ENCODE measurements at regions not wholly inside any gene's neighbourhood (a gene's known extent, or its start where the extent isn't known, plus 50 kb on each side); places are given as distances from the start of the nearest gene placed in this dataset.

DNA sequence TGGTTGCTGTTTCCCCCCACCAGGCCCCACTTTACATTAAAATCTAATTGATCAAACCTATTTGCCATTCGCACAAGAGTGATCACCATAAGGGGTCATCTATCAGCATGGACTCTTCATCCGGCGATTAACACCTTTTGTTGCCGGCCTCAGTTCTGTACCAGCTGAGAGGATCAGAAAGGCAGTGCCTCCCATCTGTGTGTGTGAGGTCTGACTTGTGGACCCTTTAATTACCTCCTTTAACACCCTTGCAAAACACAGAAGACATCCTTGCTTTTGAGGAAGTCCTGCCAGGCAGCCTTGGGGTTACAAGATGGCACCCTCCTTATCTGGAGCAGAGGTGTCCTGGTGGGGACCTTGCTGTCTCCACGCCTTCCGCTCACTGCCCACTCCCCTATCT is 77.2 kb upstream of the IRX3 start:
- Histone ChIP-seq H3K9me3 (ENCODE audit: control insufficient read depth, insufficient read depth, low read depth, low read length) (no peaks in the 10 kb centered on the region), H3K4me3 (ENCODE audit: low read depth, low read length) (no peak overlapping the region), H3K36me3 (ENCODE audit: control insufficient read depth in 2 of 2, insufficient read depth in 1 of 2, low read length in 2 of 2) (no peaks in the 10 kb centered on the region), H3K4me1 (ENCODE audit: control insufficient read depth, insufficient read depth, low read length) (no peaks in the 10 kb centered on the region), H3K27ac (ENCODE audit: extremely low read depth, low read depth, low read length) (no peak overlapping the region)
- ChIA-PET CTCF (no interaction called here), POLR2A (interaction anchor here (0.7 kb wide), 1 partner anchor 502 kb away, joined by 3 read pairs; no protein-coding TSS in a partner anchor)
- TF ChIP-seq HOXD13 (CRISPR knock-in tag; IDR thresholded peaks at IDR 0.05; ENCODE audit: borderline replicate concordance) = no peak
- TF ChIP-seq ZNF202 (tag by site-specific recombination; IDR thresholded peaks at IDR 0.05; ENCODE audit: borderline replicate concordance) = no peak
- no peak for TF ChIP-seq ZNF621 (tag by site-specific recombination; IDR thresholded peaks at IDR 0.05)
- TF ChIP-seq ZNF626 (tag by site-specific recombination; IDR thresholded peaks at IDR 0.05) = no peak
- no peak for TF ChIP-seq ZNF169 (tag by site-specific recombination; IDR thresholded peaks at IDR 0.05)
- no peak for TF ChIP-seq ZNF138 (tag by site-specific recombination; IDR thresholded peaks at IDR 0.05; ENCODE audit: borderline replicate concordance)
- TF ChIP-seq, protein P1, sequence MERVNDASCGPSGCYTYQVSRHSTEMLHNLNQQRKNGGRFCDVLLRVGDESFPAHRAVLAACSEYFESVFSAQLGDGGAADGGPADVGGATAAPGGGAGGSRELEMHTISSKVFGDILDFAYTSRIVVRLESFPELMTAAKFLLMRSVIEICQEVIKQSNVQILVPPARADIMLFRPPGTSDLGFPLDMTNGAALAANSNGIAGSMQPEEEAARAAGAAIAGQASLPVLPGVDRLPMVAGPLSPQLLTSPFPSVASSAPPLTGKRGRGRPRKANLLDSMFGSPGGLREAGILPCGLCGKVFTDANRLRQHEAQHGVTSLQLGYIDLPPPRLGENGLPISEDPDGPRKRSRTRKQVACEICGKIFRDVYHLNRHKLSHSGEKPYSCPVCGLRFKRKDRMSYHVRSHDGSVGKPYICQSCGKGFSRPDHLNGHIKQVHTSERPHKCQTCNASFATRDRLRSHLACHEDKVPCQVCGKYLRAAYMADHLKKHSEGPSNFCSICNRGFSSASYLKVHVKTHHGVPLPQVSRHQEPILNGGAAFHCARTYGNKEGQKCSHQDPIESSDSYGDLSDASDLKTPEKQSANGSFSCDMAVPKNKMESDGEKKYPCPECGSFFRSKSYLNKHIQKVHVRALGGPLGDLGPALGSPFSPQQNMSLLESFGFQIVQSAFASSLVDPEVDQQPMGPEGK (tag by site-specific recombination; IDR thresholded peaks at IDR 0.05) = no peak
- no peak for TF ChIP-seq GFI1B (tag by site-specific recombination; IDR thresholded peaks at IDR 0.05)
- TF ChIP-seq, protein P2, sequence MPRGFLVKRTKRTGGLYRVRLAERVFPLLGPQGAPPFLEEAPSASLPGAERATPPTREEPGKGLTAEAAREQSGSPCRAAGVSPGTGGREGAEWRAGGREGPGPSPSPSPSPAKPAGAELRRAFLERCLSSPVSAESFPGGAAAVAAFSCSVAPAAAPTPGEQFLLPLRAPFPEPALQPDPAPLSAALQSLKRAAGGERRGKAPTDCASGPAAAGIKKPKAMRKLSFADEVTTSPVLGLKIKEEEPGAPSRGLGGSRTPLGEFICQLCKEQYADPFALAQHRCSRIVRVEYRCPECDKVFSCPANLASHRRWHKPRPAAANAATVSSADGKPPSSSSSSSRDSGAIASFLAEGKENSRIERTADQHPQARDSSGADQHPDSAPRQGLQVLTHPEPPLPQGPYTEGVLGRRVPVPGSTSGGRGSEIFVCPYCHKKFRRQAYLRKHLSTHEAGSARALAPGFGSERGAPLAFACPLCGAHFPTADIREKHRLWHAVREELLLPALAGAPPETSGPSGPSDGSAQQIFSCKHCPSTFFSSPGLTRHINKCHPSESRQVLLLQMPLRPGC (tag by site-specific recombination; IDR thresholded peaks at IDR 0.05) = no peak
- no peak for TF ChIP-seq ZNF350 (tag by site-specific recombination; IDR thresholded peaks at IDR 0.05)
- no peak for TF ChIP-seq ZNF792 (tag by site-specific recombination; IDR thresholded peaks at IDR 0.05)
- no peak for TF ChIP-seq KLF16 (tag by site-specific recombination; IDR thresholded peaks at IDR 0.05)
- no peak for TF ChIP-seq KLF10 (tag by site-specific recombination; IDR thresholded peaks at IDR 0.05)
- no peak for TF ChIP-seq ZNF114 (tag by site-specific recombination; IDR thresholded peaks at IDR 0.05)
- TF ChIP-seq MYNN (tag by site-specific recombination; IDR thresholded peaks at IDR 0.05; ENCODE audit: borderline replicate concordance) = no peak
- no peak for TF ChIP-seq ZNF660 (tag by site-specific recombination; IDR thresholded peaks at IDR 0.05)

DNA sequence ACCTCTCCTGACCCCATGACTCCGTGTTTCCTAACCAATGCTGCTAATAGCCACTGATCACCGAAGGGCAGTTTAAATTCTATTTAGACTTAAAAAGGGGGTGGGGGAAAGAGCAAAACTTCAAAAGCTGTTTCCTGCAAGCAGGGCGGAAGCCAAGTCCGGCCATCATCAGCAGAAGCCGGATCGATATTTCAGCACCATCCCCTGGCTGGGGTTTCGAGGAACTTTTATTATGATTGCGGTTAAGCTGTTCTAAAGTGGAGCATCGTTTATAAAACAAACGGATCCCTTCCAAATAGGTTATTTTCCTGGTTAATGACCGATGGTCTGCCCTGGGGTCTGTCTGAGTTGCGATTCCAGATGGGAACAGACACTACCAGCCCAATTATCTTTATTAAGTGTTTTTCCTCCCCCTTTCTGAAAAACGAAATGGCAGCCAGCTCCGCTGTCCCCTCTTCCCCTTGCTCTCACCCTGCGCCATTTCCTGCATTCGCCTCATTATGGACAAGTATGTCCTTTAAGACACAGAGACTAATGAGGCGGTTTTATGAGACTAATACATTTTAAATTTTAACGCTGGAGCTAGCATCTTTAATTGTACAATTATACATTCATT is 76.1 kb upstream of the IRX3 start:
- H3K9me3 ChIP-seq (ENCODE audit: control insufficient read depth, insufficient read depth, low read depth, low read length) = no peaks in the 10 kb centered on the region
- H3K36me3 ChIP-seq (ENCODE audit: control insufficient read depth in 2 of 2, insufficient read depth in 1 of 2, low read length in 2 of 2) = no peaks in the 10 kb centered on the region
- H3K4me1 ChIP-seq (ENCODE audit: control insufficient read depth, insufficient read depth, low read length) = no peaks in the 10 kb centered on the region
- CTCF ChIA-PET = no interaction called here
- no peak overlapping the region for H3K4me3 ChIP-seq (ENCODE audit: low read depth, low read length)
- no peak overlapping the region for H3K27ac ChIP-seq (ENCODE audit: extremely low read depth, low read depth, low read length)
- POLR2A ChIA-PET = no interaction called here
- TF ChIP-seq, protein P3, sequence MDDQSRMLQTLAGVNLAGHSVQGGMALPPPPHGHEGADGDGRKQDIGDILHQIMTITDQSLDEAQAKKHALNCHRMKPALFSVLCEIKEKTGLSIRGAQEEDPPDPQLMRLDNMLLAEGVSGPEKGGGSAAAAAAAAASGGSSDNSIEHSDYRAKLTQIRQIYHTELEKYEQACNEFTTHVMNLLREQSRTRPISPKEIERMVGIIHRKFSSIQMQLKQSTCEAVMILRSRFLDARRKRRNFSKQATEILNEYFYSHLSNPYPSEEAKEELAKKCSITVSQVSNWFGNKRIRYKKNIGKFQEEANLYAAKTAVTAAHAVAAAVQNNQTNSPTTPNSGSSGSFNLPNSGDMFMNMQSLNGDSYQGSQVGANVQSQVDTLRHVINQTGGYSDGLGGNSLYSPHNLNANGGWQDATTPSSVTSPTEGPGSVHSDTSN (CRISPR knock-in tag; IDR thresholded peaks at IDR 0.05) = no peak
- TF ChIP-seq KLF7 (tag by site-specific recombination; IDR thresholded peaks at IDR 0.05; ENCODE audit: borderline replicate concordance) (no peak), REPIN1 (tag by site-specific recombination; IDR thresholded peaks at IDR 0.05; ENCODE audit: low read depth) (no peak), ZNF174 (tag by site-specific recombination; IDR thresholded peaks at IDR 0.05) (no peak), ZNF302 (tag by site-specific recombination; IDR thresholded peaks at IDR 0.05; ENCODE audit: low read depth) (no peak), WT1 (tag by site-specific recombination; IDR thresholded peaks at IDR 0.05) (no peak), ZNF426 (tag by site-specific recombination; IDR thresholded peaks at IDR 0.05) (no peak), ZNF514 (tag by site-specific recombination; IDR thresholded peaks at IDR 0.05) (no peak), ZSCAN16 (tag by site-specific recombination; IDR thresholded peaks at IDR 0.05) (no peak), ZNF501 (tag by site-specific recombination; IDR thresholded peaks at IDR 0.05) (no peak), ZNF239 (tag by site-specific recombination; IDR thresholded peaks at IDR 0.05) (no peak), ZNF19 (tag by site-specific recombination; IDR thresholded peaks at IDR 0.05; ENCODE audit: low read depth) (no peak), ZXDB (tag by site-specific recombination; IDR thresholded peaks at IDR 0.05) (no peak)
- TF ChIP-seq, protein P4, sequence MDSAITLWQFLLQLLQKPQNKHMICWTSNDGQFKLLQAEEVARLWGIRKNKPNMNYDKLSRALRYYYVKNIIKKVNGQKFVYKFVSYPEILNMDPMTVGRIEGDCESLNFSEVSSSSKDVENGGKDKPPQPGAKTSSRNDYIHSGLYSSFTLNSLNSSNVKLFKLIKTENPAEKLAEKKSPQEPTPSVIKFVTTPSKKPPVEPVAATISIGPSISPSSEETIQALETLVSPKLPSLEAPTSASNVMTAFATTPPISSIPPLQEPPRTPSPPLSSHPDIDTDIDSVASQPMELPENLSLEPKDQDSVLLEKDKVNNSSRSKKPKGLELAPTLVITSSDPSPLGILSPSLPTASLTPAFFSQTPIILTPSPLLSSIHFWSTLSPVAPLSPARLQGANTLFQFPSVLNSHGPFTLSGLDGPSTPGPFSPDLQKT (IDR thresholded peaks at IDR 0.05; ENCODE audit: borderline replicate concordance, low read depth, low read length) = no peak
